ENCODE measurements at regions not wholly inside any gene's neighbourhood (a gene's known extent, or its start where the extent isn't known, plus 50 kb on each side); places are given as distances from the start of the nearest gene placed in this dataset.
"Not testable (repeated sequence)": the region's sequence is repeated elsewhere in the genome, so short reads cannot be mapped to it uniquely, and the experiment has no call there.

DNA sequence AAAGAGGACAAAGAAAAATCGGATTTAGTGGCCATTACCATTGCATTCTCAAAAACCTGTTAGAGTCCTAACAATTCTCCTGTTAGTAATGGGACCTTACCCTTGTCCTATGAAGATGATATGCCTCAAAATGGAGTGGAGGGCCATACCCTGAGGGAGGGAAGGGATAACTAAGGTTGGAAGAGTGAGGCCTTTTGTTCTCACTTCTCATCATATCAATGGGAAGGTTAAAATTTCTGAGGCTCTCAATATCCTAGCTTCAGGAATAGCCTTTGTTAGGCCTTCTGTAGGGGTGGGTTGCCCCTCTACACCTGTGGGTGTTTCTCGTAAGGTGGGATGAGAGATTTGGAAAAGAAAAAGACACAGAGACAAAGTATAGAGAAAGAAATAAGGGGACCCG is 109.4 kb upstream of the SGIP1 start:
- H3K9me2 ChIP-seq (ENCODE audit: insufficient read depth, low read length); CTCF ChIA-PET (ENCODE audit: unreplicated experiment); H2AFZ ChIP-seq (ENCODE audit: low read length); H3K4me2 ChIP-seq (ENCODE audit: low read length); H3K36me3 ChIP-seq (ENCODE audit: insufficient read depth, low read length); BruUV-seq (replicated peaks); H4K20me1 ChIP-seq (ENCODE audit: insufficient read depth, low read length); H3K4me1 ChIP-seq (ENCODE audit: insufficient read depth, low read length, poor library complexity, severe bottlenecking); H3K27ac ChIP-seq (ENCODE audit: low read depth, low read length, poor library complexity, severe bottlenecking); H3K4me3 ChIP-seq (ENCODE audit: low read depth, low read length, poor library complexity, severe bottlenecking); H3K79me2 ChIP-seq (ENCODE audit: insufficient read depth, low read depth, low read length); DNase-seq (ENCODE audit: low spot score); intact Hi-C loops (cut with micrococcal nuclease; ENCODE audit: unreplicated experiment): not testable (repeated sequence)
- peaks cover 15% of the 10 kb centered on the region; the same call in 1 of the 2 replicates for H3K9me3 ChIP-seq (ENCODE audit: low read length)
- POLR2A ChIA-PET: interaction anchor here (1.2 kb wide), 1 partner anchor 10 kb away, joined by 6 read pairs; no protein-coding TSS in a partner anchor

DNA sequence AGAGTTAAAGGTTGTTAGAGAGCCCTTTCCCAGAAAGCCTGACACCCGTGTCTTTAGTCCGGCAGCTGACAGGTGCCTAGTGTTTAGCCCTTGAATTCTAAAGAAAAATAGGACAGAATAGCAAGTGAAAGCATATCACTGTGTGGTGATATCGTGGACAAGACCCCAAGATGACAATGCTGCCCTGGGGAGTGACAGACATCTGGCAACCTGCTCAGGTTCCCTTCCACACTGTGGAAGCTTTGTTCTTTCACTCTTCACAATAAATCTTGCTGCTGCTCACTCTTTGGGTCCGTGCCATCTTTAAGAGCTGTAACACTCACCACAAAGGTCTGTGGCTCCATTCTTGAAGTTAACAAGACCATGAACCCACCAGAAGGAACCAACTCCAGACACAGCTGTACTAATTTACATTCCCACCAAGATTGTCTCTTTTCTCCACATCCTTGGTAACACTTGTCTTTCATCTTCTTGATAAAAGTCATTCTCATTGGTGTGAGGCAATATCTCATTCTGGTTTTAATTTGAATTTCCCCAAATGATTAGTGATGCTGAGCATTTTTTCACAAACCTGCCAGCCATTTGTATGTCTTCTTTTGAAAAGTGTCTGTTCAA is 107.6 kb upstream of the SGIP1 start:
- POLR2A ChIA-PET: interaction anchor here (1.2 kb wide), 1 partner anchor 63 kb away, joined by 3 read pairs; no protein-coding TSS in a partner anchor
- BruUV-seq (replicated peaks): no TSS peak
- no peak for DNase-seq (ENCODE audit: low spot score)

DNA sequence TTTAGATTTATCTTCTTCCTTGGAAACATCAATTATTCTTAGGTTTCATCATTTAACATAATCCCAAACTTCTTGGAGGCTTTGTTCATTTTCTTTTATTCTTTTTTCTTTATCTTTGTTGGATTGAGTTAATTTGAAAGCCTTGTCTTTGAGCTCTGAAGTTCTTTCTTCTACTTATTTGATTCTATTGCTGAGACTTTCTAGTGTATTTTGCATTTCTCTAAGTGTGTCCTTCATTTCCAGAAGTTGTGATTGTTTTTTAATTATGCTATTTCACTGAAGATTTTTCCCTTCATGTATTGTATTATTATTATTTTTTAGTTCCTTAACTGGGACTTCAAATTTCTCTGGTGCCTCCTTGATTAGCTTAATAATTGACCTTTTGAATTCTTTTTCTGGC is 103.1 kb upstream of the SGIP1 start:
- DNase-seq (ENCODE audit: low spot score); H4K20me1 ChIP-seq (ENCODE audit: insufficient read depth, low read length); H3K4me2 ChIP-seq (ENCODE audit: low read length); H2AFZ ChIP-seq (ENCODE audit: low read length); intact Hi-C loops (cut with micrococcal nuclease; ENCODE audit: unreplicated experiment); H3K27ac ChIP-seq (ENCODE audit: low read depth, low read length, poor library complexity, severe bottlenecking); H3K9me2 ChIP-seq (ENCODE audit: insufficient read depth, low read length); H3K79me2 ChIP-seq (ENCODE audit: insufficient read depth, low read depth, low read length); BruUV-seq (replicated peaks); H3K36me3 ChIP-seq (ENCODE audit: insufficient read depth, low read length); CTCF ChIA-PET (ENCODE audit: unreplicated experiment); H3K4me3 ChIP-seq (ENCODE audit: low read depth, low read length, poor library complexity, severe bottlenecking): not testable (repeated sequence)
- peaks cover 42% of the 10 kb centered on the region; the same call in 1 of the 2 replicates for H3K9me3 ChIP-seq (ENCODE audit: low read length)
- H3K4me1 ChIP-seq (ENCODE audit: insufficient read depth, low read length, poor library complexity, severe bottlenecking): peaks cover 11% of the 10 kb centered on the region
- POLR2A ChIA-PET: interaction anchor here (0.8 to 1.6 kb wide), 3 partner anchors 96 to 1744 kb away, joined by 3 to 4 read pairs (median 3); no protein-coding TSS in a partner anchor

More for the DNA sequence above, 107.6 kb upstream of the SGIP1 start:
- H3K36me3 ChIP-seq (ENCODE audit: insufficient read depth, low read length): peaks cover 5% of the 10 kb centered on the region; the same call in 1 of the 2 replicates
- peaks cover 8% of the 10 kb centered on the region for H3K4me1 ChIP-seq (ENCODE audit: insufficient read depth, low read length, poor library complexity, severe bottlenecking)
- H3K9me3 ChIP-seq (ENCODE audit: low read length): peaks cover 33% of the 10 kb centered on the region; the same call in 1 of the 2 replicates
- H3K4me3 ChIP-seq (ENCODE audit: low read depth, low read length, poor library complexity, severe bottlenecking): no peak overlapping the region
- CTCF ChIA-PET (ENCODE audit: unreplicated experiment): no interaction called here
- H3K27ac ChIP-seq (ENCODE audit: low read depth, low read length, poor library complexity, severe bottlenecking): no peak overlapping the region
- TF ChIP-seq EZH2phosphoT487 (IDR thresholded peaks at IDR 0.05; ENCODE audit: borderline replicate concordance, low read depth, low read length): no peak
- TF ChIP-seq, protein P1, sequence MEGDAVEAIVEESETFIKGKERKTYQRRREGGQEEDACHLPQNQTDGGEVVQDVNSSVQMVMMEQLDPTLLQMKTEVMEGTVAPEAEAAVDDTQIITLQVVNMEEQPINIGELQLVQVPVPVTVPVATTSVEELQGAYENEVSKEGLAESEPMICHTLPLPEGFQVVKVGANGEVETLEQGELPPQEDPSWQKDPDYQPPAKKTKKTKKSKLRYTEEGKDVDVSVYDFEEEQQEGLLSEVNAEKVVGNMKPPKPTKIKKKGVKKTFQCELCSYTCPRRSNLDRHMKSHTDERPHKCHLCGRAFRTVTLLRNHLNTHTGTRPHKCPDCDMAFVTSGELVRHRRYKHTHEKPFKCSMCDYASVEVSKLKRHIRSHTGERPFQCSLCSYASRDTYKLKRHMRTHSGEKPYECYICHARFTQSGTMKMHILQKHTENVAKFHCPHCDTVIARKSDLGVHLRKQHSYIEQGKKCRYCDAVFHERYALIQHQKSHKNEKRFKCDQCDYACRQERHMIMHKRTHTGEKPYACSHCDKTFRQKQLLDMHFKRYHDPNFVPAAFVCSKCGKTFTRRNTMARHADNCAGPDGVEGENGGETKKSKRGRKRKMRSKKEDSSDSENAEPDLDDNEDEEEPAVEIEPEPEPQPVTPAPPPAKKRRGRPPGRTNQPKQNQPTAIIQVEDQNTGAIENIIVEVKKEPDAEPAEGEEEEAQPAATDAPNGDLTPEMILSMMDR (conservative IDR thresholded peaks at IDR 0.05; ENCODE audit: low read length): no peak
- intact Hi-C loops (cut with micrococcal nuclease; ENCODE audit: unreplicated experiment): no loop called here
- no peaks in the 10 kb centered on the region for H3K9me2 ChIP-seq (ENCODE audit: insufficient read depth, low read length)
- peak overlapping the region; percentile 75 for H2AFZ ChIP-seq (ENCODE audit: low read length)
- no peaks in the 10 kb centered on the region for H4K20me1 ChIP-seq (ENCODE audit: insufficient read depth, low read length)
- H3K4me2 ChIP-seq (ENCODE audit: low read length): peak overlapping the region; percentile 50
- H3K79me2 ChIP-seq (ENCODE audit: insufficient read depth, low read depth, low read length): no peaks in the 10 kb centered on the region
